HepG2 (cell line): ENCODE measurements at regions not wholly inside any gene's neighbourhood (a gene's known extent, or its start where the extent isn't known, plus 50 kb on each side); places are given as distances from the start of the nearest gene placed in this dataset.

Experiments
- CC2D1A ChIP-seq: sonication (generic); formaldehyde crosslinking; IDR thresholded peaks from 2 replicates; pipeline ENCODE4 v1.8.1; 2023; ENCODE audit warnings: mild to moderate bottlenecking, missing genetic modification reagents
- HDAC6 ChIP-seq: fragments of 200-600 bp; sonication (generic); IDR thresholded peaks from 2 replicates; pipeline ENCODE4 v1.7.0; 2017; ENCODE audit warnings: mild to moderate bottlenecking, antibody characterized with exemption, low read length, low read depth
- KDM1A ChIP-seq: IDR thresholded peaks from 2 replicates; pipeline ENCODE4 v1.6.1; 2016; ENCODE audit warnings: missing compliant biosample characterization
- KMT2B ChIP-seq: IDR thresholded peaks from 2 replicates; pipeline ENCODE4 v1.6.1; 2016; ENCODE audit warnings: missing genetic modification reagents, missing compliant biosample characterization
- MAZ ChIP-seq, 2 experiments: sonication (generic) in 1 of 2; formaldehyde crosslinking in 1 of 2; IDR thresholded peaks; 2 replicates each; pipeline versions ENCODE4 v1.5.0 to v1.6.1; 2012 to 2020; ENCODE audit warnings: low read depth in 2 of 2, mild to moderate bottlenecking in 2 of 2, borderline replicate concordance in 1 of 2, improper control_type of control experiment in 1 of 2, low read length in 1 of 2, missing genetic modification reagents in 1 of 2, moderate library complexity in 1 of 2
- MLXIP ChIP-seq: sonication (generic); formaldehyde crosslinking; IDR thresholded peaks from 2 replicates; pipeline ENCODE4 v1.9.0; 2021; ENCODE audit warnings: missing genetic modification reagents, borderline replicate concordance
- MTF2 ChIP-seq: sonication (generic); formaldehyde crosslinking; IDR thresholded peaks from 2 replicates; pipeline ENCODE4 v1.5.0; 2020; ENCODE audit warnings: missing genetic modification reagents, borderline replicate concordance
- PHF5A ChIP-seq: IDR thresholded peaks from one replicate; pipeline ENCODE4 v1.6.1; 2018; ENCODE audit warnings: low read depth, missing genetic modification reagents; ENCODE audit not compliant: unreplicated experiment
- POGZ ChIP-seq: sonication (generic); formaldehyde crosslinking; IDR thresholded peaks from 2 replicates; pipeline ENCODE4 v1.4.0; 2020; ENCODE audit warnings: mild to moderate bottlenecking, missing genetic modification reagents
- SALL1 ChIP-seq: sonication (generic); formaldehyde crosslinking; IDR thresholded peaks from 2 replicates; pipeline ENCODE4 v1.8.0; 2022; ENCODE audit warnings: mild to moderate bottlenecking, missing genetic modification reagents
- SKIL ChIP-seq: sonication (generic); formaldehyde crosslinking; IDR thresholded peaks from 2 replicates; pipeline ENCODE4 v1.8.0; 2022; ENCODE audit warnings: missing genetic modification reagents, mild to moderate bottlenecking, moderate library complexity, borderline replicate concordance
- SMARCC2 ChIP-seq: fragments of 450-650 bp; IDR thresholded peaks from 2 replicates; pipeline ENCODE4 v1.6.1; 2017; ENCODE audit warnings: antibody characterized with exemption, mild to moderate bottlenecking
- ZBTB26 ChIP-seq: IDR thresholded peaks from 2 replicates; pipeline ENCODE4 v1.6.1; 2016; ENCODE audit warnings: missing compliant biosample characterization, missing genetic modification reagents, borderline replicate concordance
- ZBTB37 ChIP-seq: sonication (generic); formaldehyde crosslinking; IDR thresholded peaks from 2 replicates; pipeline ENCODE4 v1.4.0; 2020; ENCODE audit warnings: mild to moderate bottlenecking, missing genetic modification reagents
- ZNF230 ChIP-seq: sonication (generic); formaldehyde crosslinking; IDR thresholded peaks from 2 replicates; pipeline ENCODE4 v1.4.0; 2020; ENCODE audit warnings: mild to moderate bottlenecking, missing genetic modification reagents
- ZNF430 ChIP-seq: sonication (generic); formaldehyde crosslinking; IDR thresholded peaks from 2 replicates; pipeline ENCODE4 v1.9.0; 2021; ENCODE audit warnings: mild to moderate bottlenecking, missing genetic modification reagents
- ZNF567 ChIP-seq: sonication (generic); formaldehyde crosslinking; IDR thresholded peaks from 2 replicates; pipeline ENCODE4 v1.8.1; 2023; ENCODE audit warnings: mild to moderate bottlenecking, missing genetic modification reagents, borderline replicate concordance
- ZNF597 ChIP-seq: sonication (generic); formaldehyde crosslinking; IDR thresholded peaks from 2 replicates; pipeline ENCODE4 v1.5.0; 2020; ENCODE audit warnings: missing genetic modification reagents
- ZNF629 ChIP-seq: sonication (generic); formaldehyde crosslinking; conservative IDR thresholded peaks from 2 replicates; pipeline ENCODE4 v1.5.0; 2020; ENCODE audit warnings: missing genetic modification reagents
- ZNF670 ChIP-seq: sonication (generic); formaldehyde crosslinking; IDR thresholded peaks from 2 replicates; pipeline ENCODE4 v1.8.0; 2022; ENCODE audit warnings: mild to moderate bottlenecking, missing genetic modification reagents, borderline replicate concordance
- ZNF761 ChIP-seq: sonication (generic); formaldehyde crosslinking; conservative IDR thresholded peaks from 2 replicates; pipeline ENCODE4 v1.4.0; 2020; ENCODE audit warnings: mild to moderate bottlenecking, missing genetic modification reagents

GRCh38 chr1:213737398-213738035 is 250.3 kb upstream of the PROX1 start (continued):
- no peak for TF ChIP-seq ZBTB37
- TF ChIP-seq SMARCC2 = no peak
- no peak for TF ChIP-seq MLXIP (CRISPR knock-in tag)
- TF ChIP-seq MAZ (IDR thresholded peaks at IDR 0.05; ENCODE audit: borderline replicate concordance, low read depth, low read length) = no peak
- TF ChIP-seq MAZ (CRISPR knock-in tag; IDR thresholded peaks at IDR 0.05; ENCODE audit: low read depth) = no peak
- TF ChIP-seq SALL1 (CRISPR knock-in tag) = peak; percentile 85
- TF ChIP-seq ZNF567 (CRISPR knock-in tag) = no peak
- no peak for TF ChIP-seq PHF5A (CRISPR knock-in tag)
- 0 out of 2 replicates have a peak, but pooled peaks have one; percentile 67 for TF ChIP-seq ZNF761
- peak; percentile 52 for TF ChIP-seq ZNF629 (CRISPR knock-in tag)
- TF ChIP-seq KDM1A (CRISPR knock-in tag) = no peak
- no peak for TF ChIP-seq ZBTB26
- TF ChIP-seq KMT2B (CRISPR knock-in tag) = no peak; the same call in 1 of the 2 replicates
- TF ChIP-seq MTF2 (CRISPR knock-in tag) = no peak
- peak; percentile 68; the same call in 1 of the 2 replicates for TF ChIP-seq CC2D1A (CRISPR knock-in tag)
- no peak for TF ChIP-seq HDAC6
- TF ChIP-seq ZNF430 (CRISPR knock-in tag) = peak; percentile 40; the same call in 1 of the 2 replicates
- peak; percentile 65; the same call in 1 of the 2 replicates for TF ChIP-seq SKIL (CRISPR knock-in tag)
- TF ChIP-seq ZNF670 (CRISPR knock-in tag) = no peak
- TF ChIP-seq ZNF230 (CRISPR knock-in tag) = no peak; the same call in 1 of the 2 replicates
- TF ChIP-seq ZNF597 (CRISPR knock-in tag) = no peak
- peak; percentile 89 for TF ChIP-seq POGZ (CRISPR knock-in tag)
